HUES64 (cell line): ENCODE measurements at regions not wholly inside any gene's neighbourhood (a gene's known extent, or its start where the extent isn't known, plus 50 kb on each side); places are given as distances from the start of the nearest gene placed in this dataset.

ENCODE experiments used
- H3K27ac ChIP-seq: 2 replicates; pipeline ENCODE4 v1.7.0; 2013; ENCODE audit warnings: low read depth, low read length, inconsistent platforms
- H3K27me3 ChIP-seq: 2 replicates; pipeline ENCODE4 v1.6.1; 2013; ENCODE audit warnings: mild to moderate bottlenecking, low read length; ENCODE audit not compliant: insufficient read depth
- H3K36me3 ChIP-seq: 2 replicates; pipeline ENCODE4 v1.6.1; 2013; ENCODE audit warnings: mild to moderate bottlenecking, low read length; ENCODE audit not compliant: insufficient read depth
- H3K4me1 ChIP-seq: 2 replicates; pipeline ENCODE4 v1.6.1; 2013; ENCODE audit warnings: mild to moderate bottlenecking, low read length, moderate library complexity; ENCODE audit not compliant: insufficient read depth
- H3K4me3 ChIP-seq: 2 replicates; pipeline ENCODE4 v1.5.1; 2013; ENCODE audit warnings: mild to moderate bottlenecking, low read length, moderate library complexity
- H3K9ac ChIP-seq: 2 replicates; pipeline ENCODE4 v1.6.1; 2013; ENCODE audit warnings: mild to moderate bottlenecking, low read depth, low read length
- H3K9me3 ChIP-seq: 2 replicates; pipeline ENCODE4 v1.6.1; 2013; ENCODE audit warnings: low read depth, low read length; ENCODE audit not compliant: insufficient read depth
- WGBS: fragments of 150-250, 120-280 bp; methylation state at CpG from one replicate; pipeline ENCODE4 v1.1.7; 2013; ENCODE audit warnings: missing lambda C conversion rate; 5-methylcytosine and 5-hydroxymethylcytosine counted together

- no peak overlapping the region for H3K4me3 ChIP-seq
- no peak overlapping the region for H3K9ac ChIP-seq
- no peak overlapping the region for H3K27ac ChIP-seq
- H3K36me3 ChIP-seq: no peaks in the 10 kb centered on the region
- H3K27me3 ChIP-seq: no peaks in the 10 kb centered on the region
- no peaks in the 10 kb centered on the region for H3K4me1 ChIP-seq
- peaks cover 21% of the 10 kb centered on the region for H3K9me3 ChIP-seq
- 91% methylated on average over 3 of the region's 3 CpGs for WGBS
Measured at GRCh38 chr13:32863596-32863995, 152.6 kb upstream of the KL start.

DNA sequence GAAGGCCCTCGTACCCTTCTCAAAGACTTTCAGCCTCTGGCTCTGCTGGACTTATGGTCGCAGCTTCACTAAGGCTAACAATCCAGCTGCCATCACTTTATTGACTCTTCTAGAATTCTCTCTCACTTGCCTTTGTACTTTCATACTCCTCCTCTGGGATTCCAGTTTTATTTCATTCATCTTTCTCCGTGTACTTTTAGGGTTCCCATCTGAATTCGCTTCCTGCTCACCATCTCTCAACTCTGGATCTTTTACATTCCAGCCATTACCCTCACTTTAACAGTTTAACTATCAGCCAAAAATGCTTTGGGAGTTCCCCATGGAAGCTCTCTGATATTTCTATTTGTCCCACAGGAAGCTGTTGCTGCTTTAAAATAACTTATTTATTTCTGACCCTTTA is 149.3 kb upstream of the KL start:
- H3K27ac ChIP-seq: no peak overlapping the region
- H3K9ac ChIP-seq: no peak overlapping the region
- no peaks in the 10 kb centered on the region for H3K36me3 ChIP-seq
- no peaks in the 10 kb centered on the region for H3K4me1 ChIP-seq
- H3K9me3 ChIP-seq: peaks cover 6% of the 10 kb centered on the region
- no peaks in the 10 kb centered on the region for H3K27me3 ChIP-seq
- WGBS: 94% methylated on average over 4 of the region's 4 CpGs
- no peak overlapping the region for H3K4me3 ChIP-seq

- no peaks in the 10 kb centered on the region for H3K27me3 ChIP-seq
- H3K9ac ChIP-seq: no peak overlapping the region
- H3K9me3 ChIP-seq: no peaks in the 10 kb centered on the region
- no peaks in the 10 kb centered on the region for H3K36me3 ChIP-seq
- no peak overlapping the region for H3K27ac ChIP-seq
- 91% methylated on average over 2 of the region's 2 CpGs for WGBS
- no peak overlapping the region for H3K4me3 ChIP-seq
- no peaks in the 10 kb centered on the region for H3K4me1 ChIP-seq
Measured at GRCh38 chr13:32877491-32877890, 138.7 kb upstream of the KL start.

DNA sequence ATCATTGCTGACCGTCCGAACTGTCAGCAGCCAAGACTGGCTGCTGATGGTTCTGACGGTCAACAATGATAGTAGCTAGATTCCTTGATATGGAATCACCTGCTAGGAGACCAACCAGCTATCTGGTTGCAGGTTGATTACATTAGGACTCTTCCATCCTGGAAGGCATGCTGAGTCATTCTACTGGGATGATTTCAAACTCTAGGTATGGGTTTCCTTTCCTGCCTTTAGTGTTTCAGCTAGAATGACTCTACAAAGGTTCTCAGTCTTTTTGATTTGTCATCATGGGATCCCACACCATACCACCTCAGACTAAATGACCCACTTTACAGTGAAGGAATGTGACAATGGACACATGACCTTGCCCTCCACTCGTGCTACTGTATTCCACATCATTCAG is 138.1 kb upstream of the KL start:
- Histone ChIP-seq H3K36me3 (no peaks in the 10 kb centered on the region), H3K4me3 (no peak overlapping the region), H3K27ac (no peak overlapping the region), H3K9ac (no peak overlapping the region), H3K4me1 (no peaks in the 10 kb centered on the region), H3K9me3 (no peaks in the 10 kb centered on the region), H3K27me3 (no peaks in the 10 kb centered on the region)
- WGBS: 97% methylated on average over 4 of the region's 4 CpGs

DNA sequence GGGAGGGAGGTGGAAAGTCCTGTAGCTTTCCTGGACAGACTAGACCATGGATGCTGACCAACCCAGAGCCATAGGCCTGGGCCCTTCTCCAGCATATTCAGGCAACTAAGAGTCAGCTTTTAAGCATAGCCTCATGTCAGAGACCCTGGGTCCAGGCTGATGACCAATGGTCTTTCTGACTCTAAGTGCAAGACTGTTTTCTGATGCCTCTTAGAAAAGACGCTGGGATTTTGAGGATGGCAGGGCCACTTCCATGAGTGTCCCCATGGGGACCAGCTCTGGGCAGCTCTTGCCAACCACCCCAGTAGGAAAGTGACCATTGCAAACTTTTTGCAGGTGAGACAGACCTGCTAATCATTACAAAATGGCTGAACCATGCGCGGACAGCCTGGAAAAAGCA is 135.6 kb upstream of the KL start:
- Histone ChIP-seq H3K4me3 (no peak overlapping the region), H3K9ac (no peak overlapping the region), H3K4me1 (0 out of 2 replicates have a peak, but pooled peaks cover 4% of the 10 kb centered on the region), H3K27ac (no peak overlapping the region), H3K27me3 (no peaks in the 10 kb centered on the region), H3K36me3 (no peaks in the 10 kb centered on the region), H3K9me3 (no peaks in the 10 kb centered on the region)
- WGBS: 97% methylated on average over 3 of the region's 3 CpGs

GRCh38 chr13:32881074-32881776 is 135.0 kb upstream of the KL start:
- Histone ChIP-seq H3K4me3 (no peak overlapping the region), H3K27ac (no peak overlapping the region), H3K9me3 (no peaks in the 10 kb centered on the region), H3K36me3 (no peaks in the 10 kb centered on the region), H3K9ac (no peak overlapping the region), H3K27me3 (no peaks in the 10 kb centered on the region), H3K4me1 (0 out of 2 replicates have a peak, but pooled peaks cover 4% of the 10 kb centered on the region)
- WGBS: 92% methylated on average over 2 of the region's 2 CpGs

DNA sequence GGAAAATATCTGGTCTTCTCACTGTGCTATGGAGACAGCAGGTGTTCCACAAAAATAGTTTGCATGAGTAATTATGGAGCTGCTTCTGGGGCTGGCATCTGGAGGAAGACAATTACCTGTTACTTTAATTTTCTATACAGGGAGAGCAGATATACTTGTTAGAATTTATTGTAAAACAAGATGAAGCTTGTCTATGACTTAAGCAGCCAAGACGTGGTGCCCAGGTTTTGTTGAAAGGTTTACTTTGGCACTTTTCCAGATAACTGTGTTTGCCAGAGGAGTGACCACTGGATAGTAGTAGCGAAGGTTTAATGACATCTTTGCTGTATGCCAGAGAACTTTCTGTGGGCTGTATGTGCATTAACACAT is 134.5 kb upstream of the KL start:
- Histone ChIP-seq H3K4me3 (no peak overlapping the region), H3K9me3 (no peaks in the 10 kb centered on the region), H3K27ac (no peak overlapping the region), H3K4me1 (0 out of 2 replicates have a peak, but pooled peaks cover 4% of the 10 kb centered on the region), H3K36me3 (no peaks in the 10 kb centered on the region), H3K9ac (no peak overlapping the region), H3K27me3 (no peaks in the 10 kb centered on the region)
- WGBS: 95% methylated on average over 2 of the region's 2 CpGs

- Histone ChIP-seq H3K27me3 (no peaks in the 10 kb centered on the region), H3K4me3 (no peak overlapping the region), H3K9ac (no peak overlapping the region), H3K9me3 (0 out of 2 replicates have a peak, but pooled peaks cover 2% of the 10 kb centered on the region), H3K27ac (no peak overlapping the region), H3K36me3 (no peaks in the 10 kb centered on the region), H3K4me1 (0 out of 2 replicates have a peak, but pooled peaks cover 4% of the 10 kb centered on the region)
Measured at GRCh38 chr13:32882691-32883090, 133.5 kb upstream of the KL start.

- WGBS: 97% methylated on average over 2 of the region's 2 CpGs
- 0 out of 2 replicates have a peak, but pooled peaks cover 4% of the 10 kb centered on the region for H3K4me1 ChIP-seq
Measured at GRCh38 chr13:32883474-32883873, 132.7 kb upstream of the KL start.

GRCh38 chr13:32887617-32888016 is 128.6 kb upstream of the KL start:
- no peak overlapping the region for H3K4me3 ChIP-seq
- H3K36me3 ChIP-seq: no peaks in the 10 kb centered on the region
- no peaks in the 10 kb centered on the region for H3K27me3 ChIP-seq
- H3K27ac ChIP-seq: no peak overlapping the region
- no peak overlapping the region for H3K9ac ChIP-seq
- H3K4me1 ChIP-seq: 0 out of 2 replicates have a peak, but pooled peaks cover 4% of the 10 kb centered on the region
- 95% methylated on average over 3 of the region's 3 CpGs for WGBS
- peaks cover 6% of the 10 kb centered on the region; the same call in 1 of the 2 replicates for H3K9me3 ChIP-seq

More at GRCh38 chr13:32883474-32883873, 132.7 kb upstream of the KL start:
- H3K27me3 ChIP-seq: no peaks in the 10 kb centered on the region
- H3K9ac ChIP-seq: no peak overlapping the region
- no peak overlapping the region for H3K27ac ChIP-seq
- no peak overlapping the region for H3K4me3 ChIP-seq
- H3K9me3 ChIP-seq: peaks cover 6% of the 10 kb centered on the region; the same call in 1 of the 2 replicates
- H3K36me3 ChIP-seq: no peaks in the 10 kb centered on the region

DNA sequence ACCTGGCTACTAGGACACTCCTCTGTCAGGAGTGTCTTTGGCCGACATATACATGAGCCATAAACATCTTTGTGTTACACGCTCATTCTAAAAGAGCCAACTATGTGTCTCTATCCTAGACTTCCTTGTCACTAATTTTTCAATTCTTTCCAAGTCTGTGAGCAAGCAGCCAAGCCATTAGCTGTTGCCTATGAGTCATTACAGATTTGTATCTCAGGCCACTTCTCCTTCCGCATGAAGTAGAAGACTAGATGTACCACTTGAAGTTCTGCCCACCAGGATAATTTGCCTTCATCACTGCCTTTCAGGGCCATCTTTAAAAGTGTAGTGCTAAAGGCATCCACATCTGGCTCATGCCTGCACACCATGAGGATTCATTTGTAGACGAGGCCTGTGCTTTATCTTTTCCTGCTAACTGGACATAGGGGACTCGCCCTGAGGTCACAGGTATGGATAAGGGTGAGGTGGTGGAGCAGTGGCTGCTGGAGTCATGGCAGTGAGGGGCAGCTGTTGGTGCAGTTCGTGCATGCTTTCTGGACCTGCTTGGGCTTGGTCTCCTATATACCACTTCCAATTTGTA is 126.1 kb upstream of the KL start:
- Histone ChIP-seq H3K36me3 (no peaks in the 10 kb centered on the region), H3K9ac (no peak overlapping the region), H3K4me3 (no peak overlapping the region), H3K9me3 (peaks cover 6% of the 10 kb centered on the region; the same call in 1 of the 2 replicates), H3K27ac (no peak overlapping the region), H3K4me1 (no peaks in the 10 kb centered on the region), H3K27me3 (no peaks in the 10 kb centered on the region)
- 93% methylated on average over 6 of the region's 6 CpGs for WGBS
